ENCODE measurements at regions not wholly inside any gene's neighbourhood (a gene's known extent, or its start where the extent isn't known, plus 50 kb on each side); places are given as distances from the start of the nearest gene placed in this dataset.

DNA sequence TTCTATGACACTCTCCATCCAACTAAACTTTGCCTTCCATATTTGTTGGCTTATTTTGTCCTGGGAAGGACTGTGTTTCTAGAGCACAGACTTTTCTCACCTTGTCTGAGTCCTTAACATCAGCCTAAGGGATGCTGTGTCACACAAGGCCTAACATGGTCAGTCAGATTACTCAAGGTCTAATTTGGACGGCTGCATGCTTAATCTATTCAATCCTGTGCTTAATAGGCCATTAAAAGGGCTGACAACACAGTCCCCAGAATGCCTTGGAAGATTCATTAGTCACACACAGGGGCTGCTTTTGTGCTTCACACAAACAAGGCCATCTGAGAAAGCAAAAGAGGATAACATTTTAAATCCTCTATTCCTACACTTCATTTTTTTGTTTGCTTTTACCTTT is 84.0 kb downstream of the DYNAP start:
- peaks cover 9% of the 10 kb centered on the region for H3K9me3 ChIP-seq (replicated peaks)
- intact Hi-C loops (cut with micrococcal nuclease), result no loop called here
- no peaks in the 10 kb centered on the region for H3K36me3 ChIP-seq
- no peak for TF ChIP-seq CTCF (IDR thresholded peaks at IDR 0.05; ENCODE audit: borderline replicate concordance)
- no peak overlapping the region for H3K4me3 ChIP-seq
- DNase-seq, result no peak
- H3K4me1 ChIP-seq, result no peaks in the 10 kb centered on the region
- no peak overlapping the region for H3K27ac ChIP-seq (replicated peaks)
- H3K27me3 ChIP-seq (ENCODE audit: low read depth), result no peaks in the 10 kb centered on the region

DNA sequence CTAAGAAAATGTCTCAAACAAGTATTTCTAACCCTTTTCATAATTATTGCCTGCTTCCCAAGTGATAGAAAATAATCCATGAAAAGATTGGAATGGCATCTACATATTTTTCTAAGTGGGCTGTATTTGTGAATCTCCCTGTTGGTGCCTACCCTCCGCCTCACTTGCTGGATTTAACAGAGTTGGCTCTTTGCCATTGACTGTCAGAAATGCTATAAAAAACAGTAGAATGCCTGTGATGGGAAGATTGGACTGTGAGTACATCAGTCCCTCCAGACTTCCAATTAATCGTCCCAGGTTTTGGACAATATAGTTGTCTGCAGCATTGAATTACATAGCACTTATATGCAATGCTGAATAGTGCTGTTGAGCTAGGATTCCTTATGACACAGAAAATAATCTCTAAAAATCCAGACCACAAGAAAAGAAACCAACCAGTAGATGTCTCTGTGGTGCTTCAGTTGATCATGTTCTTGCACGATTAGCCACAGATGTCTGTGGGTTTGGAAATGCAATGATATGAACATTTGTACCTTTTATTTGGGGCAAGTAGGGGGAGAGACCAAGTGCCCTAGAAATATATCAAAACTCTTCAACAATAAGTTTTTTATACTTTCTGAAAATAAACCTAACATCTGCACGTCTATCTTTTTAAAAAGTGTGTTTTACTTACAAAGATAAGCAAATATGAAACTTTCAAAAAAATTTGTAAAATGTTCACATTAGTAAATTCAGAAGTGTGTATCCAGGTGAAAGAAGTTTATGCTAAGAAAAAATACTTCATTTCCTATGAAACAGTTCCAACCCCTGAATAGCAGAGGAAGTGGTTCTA is 88.5 kb downstream of the DYNAP start:
- no peak for DNase-seq
- peaks cover 9% of the 10 kb centered on the region for H3K9me3 ChIP-seq (replicated peaks)
- intact Hi-C loops (cut with micrococcal nuclease), result loop anchor here (10.0 kb wide), 1 partner anchor 305 kb away; no protein-coding TSS in a partner anchor
- no peak overlapping the region for H3K27ac ChIP-seq (replicated peaks)
- H3K36me3 ChIP-seq, result no peaks in the 10 kb centered on the region
- peak; percentile 54 for TF ChIP-seq CTCF (IDR thresholded peaks at IDR 0.05; ENCODE audit: borderline replicate concordance)
- no peak overlapping the region for H3K4me3 ChIP-seq
- peaks cover 5% of the 10 kb centered on the region for H3K27me3 ChIP-seq (ENCODE audit: low read depth)
- H3K4me1 ChIP-seq, result no peaks in the 10 kb centered on the region

DNA sequence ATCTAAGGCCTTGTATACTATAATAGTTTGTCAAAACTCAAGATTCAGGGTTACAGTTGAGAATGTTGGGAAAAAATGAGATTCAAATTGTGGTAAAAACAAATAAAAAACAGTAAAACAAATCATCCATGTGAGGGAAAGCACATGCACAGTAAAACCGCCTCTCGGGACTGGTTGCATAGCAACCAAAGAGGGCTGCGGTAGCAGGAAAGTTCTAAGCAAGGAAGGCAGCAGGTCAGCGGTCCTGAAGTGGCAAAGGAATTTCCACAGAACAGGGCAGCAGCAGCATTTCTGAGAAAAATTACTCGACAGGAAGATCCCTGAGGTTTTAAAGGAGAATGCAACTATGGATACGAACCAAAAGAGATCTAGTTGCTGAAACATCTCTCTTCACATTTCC is 93.7 kb downstream of the DYNAP start:
- Histone ChIP-seq H3K36me3 (no peaks in the 10 kb centered on the region), H3K9me3 (replicated peaks) (no peaks in the 10 kb centered on the region), H3K4me1 (no peaks in the 10 kb centered on the region), H3K27ac (replicated peaks) (no peak overlapping the region), H3K27me3 (ENCODE audit: low read depth) (peaks cover 5% of the 10 kb centered on the region), H3K4me3 (no peak overlapping the region)
- TF ChIP-seq CTCF (IDR thresholded peaks at IDR 0.05; ENCODE audit: borderline replicate concordance), result no peak
- intact Hi-C loops (cut with micrococcal nuclease), result loop anchor here (10.0 kb wide), 1 partner anchor 300 kb away; no protein-coding TSS in a partner anchor
- peak; percentile 18 for DNase-seq

GRCh38 chr18:54689319-54689718 is 98.3 kb downstream of the DYNAP start:
- Histone ChIP-seq H3K27me3 (ENCODE audit: low read depth) (no peaks in the 10 kb centered on the region), H3K9me3 (replicated peaks) (peaks cover 9% of the 10 kb centered on the region), H3K36me3 (no peaks in the 10 kb centered on the region), H3K4me3 (no peak overlapping the region), H3K27ac (replicated peaks) (no peak overlapping the region), H3K4me1 (no peaks in the 10 kb centered on the region)
- DNase-seq, result no peak
- TF ChIP-seq CTCF (IDR thresholded peaks at IDR 0.05; ENCODE audit: borderline replicate concordance), result no peak
- intact Hi-C loops (cut with micrococcal nuclease), result loop anchor here (10.0 kb wide), 1 partner anchor 295 kb away; no protein-coding TSS in a partner anchor

- intact Hi-C loops (cut with micrococcal nuclease), result no loop called here
- H3K4me3 ChIP-seq, result no peak overlapping the region
- no peaks in the 10 kb centered on the region for H3K36me3 ChIP-seq
- no peak for DNase-seq
- TF ChIP-seq CTCF (IDR thresholded peaks at IDR 0.05; ENCODE audit: borderline replicate concordance), result no peak
- no peaks in the 10 kb centered on the region for H3K27me3 ChIP-seq (ENCODE audit: low read depth)
- H3K27ac ChIP-seq (replicated peaks), result no peak overlapping the region
- H3K4me1 ChIP-seq, result no peaks in the 10 kb centered on the region
- H3K9me3 ChIP-seq (replicated peaks), result peaks cover 14% of the 10 kb centered on the region
Measured at GRCh38 chr18:54690198-54690597, 99.2 kb downstream of the DYNAP start.
